Chondrocyte (in vitro differentiated cells): ENCODE measurements at regions not wholly inside any gene's neighbourhood (a gene's known extent, or its start where the extent isn't known, plus 50 kb on each side); places are given as distances from the start of the nearest gene placed in this dataset.
A peak's percentile ranks its signal among the peaks of the same experiment; 100 is the strongest.

Experiments used
- DNase-seq: peaks from one replicate; pipeline ENCODE4 v3.0.0; 2021; ENCODE audit warnings: mixed read lengths, low spot score
- H3K27ac Mint-ChIP-seq: one replicate; pipeline ENCODE4 v1.8.0; 2021; ENCODE audit warnings: mild to moderate bottlenecking, moderate library complexity, mixed read lengths; ENCODE audit not compliant: unreplicated experiment
- H3K27me3 Mint-ChIP-seq: 2 replicates; pipeline ENCODE4 v1.8.0; 2021; ENCODE audit warnings: low read depth, mixed read lengths
- H3K36me3 Mint-ChIP-seq: 2 replicates; pipeline ENCODE4 v1.8.0; 2021; ENCODE audit warnings: low read depth, mixed read lengths
- H3K4me1 Mint-ChIP-seq: 2 replicates; pipeline ENCODE4 v1.8.0; 2021; ENCODE audit warnings: low read depth, mild to moderate bottlenecking, mixed read lengths
- H3K4me3 Mint-ChIP-seq: one replicate; pipeline ENCODE4 v1.8.0; 2021; ENCODE audit warnings: mild to moderate bottlenecking, moderate library complexity, mixed read lengths; ENCODE audit not compliant: unreplicated experiment
- H3K9me3 Mint-ChIP-seq: 2 replicates; pipeline ENCODE4 v1.8.0; 2021; ENCODE audit warnings: low read depth, mixed read lengths
- TF ChIP-seq, protein P1 (sequence below): fragments of 200-600 bp; sonication (generic); IDR thresholded peaks from 2 replicates; pipeline ENCODE4 v1.5.0; 2021; ENCODE audit warnings: antibody characterized with exemption, mild to moderate bottlenecking, moderate library complexity

DNA sequence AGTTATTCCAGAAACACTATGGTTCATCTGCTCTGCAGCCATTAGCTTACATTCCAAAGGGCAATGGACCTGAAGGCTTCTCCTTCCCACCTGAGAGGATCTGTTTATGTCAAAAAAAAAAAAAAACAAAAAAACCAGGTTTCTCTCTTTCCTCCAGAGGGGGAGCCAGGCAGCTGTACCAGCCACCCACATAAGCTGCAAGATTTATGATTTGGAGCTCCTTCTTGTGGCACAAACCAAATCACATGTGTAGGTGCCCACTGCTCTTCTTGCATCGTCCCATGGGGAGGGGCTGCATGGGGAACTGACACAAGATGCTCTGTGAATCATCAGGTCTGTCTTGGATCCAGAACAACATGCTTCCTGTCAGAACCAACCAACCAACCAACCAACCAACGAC, 231.6 kb upstream of the IGFBP3 start:
- TF ChIP-seq, protein P1, sequence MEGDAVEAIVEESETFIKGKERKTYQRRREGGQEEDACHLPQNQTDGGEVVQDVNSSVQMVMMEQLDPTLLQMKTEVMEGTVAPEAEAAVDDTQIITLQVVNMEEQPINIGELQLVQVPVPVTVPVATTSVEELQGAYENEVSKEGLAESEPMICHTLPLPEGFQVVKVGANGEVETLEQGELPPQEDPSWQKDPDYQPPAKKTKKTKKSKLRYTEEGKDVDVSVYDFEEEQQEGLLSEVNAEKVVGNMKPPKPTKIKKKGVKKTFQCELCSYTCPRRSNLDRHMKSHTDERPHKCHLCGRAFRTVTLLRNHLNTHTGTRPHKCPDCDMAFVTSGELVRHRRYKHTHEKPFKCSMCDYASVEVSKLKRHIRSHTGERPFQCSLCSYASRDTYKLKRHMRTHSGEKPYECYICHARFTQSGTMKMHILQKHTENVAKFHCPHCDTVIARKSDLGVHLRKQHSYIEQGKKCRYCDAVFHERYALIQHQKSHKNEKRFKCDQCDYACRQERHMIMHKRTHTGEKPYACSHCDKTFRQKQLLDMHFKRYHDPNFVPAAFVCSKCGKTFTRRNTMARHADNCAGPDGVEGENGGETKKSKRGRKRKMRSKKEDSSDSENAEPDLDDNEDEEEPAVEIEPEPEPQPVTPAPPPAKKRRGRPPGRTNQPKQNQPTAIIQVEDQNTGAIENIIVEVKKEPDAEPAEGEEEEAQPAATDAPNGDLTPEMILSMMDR = peak; percentile 36
- H3K9me3 Mint-ChIP-seq = peaks cover 16% of the 10 kb centered on the region
- no peak overlapping the region for H3K4me3 Mint-ChIP-seq
- peaks cover 4% of the 10 kb centered on the region for H3K36me3 Mint-ChIP-seq
- no peak overlapping the region for H3K27ac Mint-ChIP-seq
- DNase-seq = no peak
- H3K4me1 Mint-ChIP-seq = peaks cover 44% of the 10 kb centered on the region
- no peaks in the 10 kb centered on the region for H3K27me3 Mint-ChIP-seq

DNA sequence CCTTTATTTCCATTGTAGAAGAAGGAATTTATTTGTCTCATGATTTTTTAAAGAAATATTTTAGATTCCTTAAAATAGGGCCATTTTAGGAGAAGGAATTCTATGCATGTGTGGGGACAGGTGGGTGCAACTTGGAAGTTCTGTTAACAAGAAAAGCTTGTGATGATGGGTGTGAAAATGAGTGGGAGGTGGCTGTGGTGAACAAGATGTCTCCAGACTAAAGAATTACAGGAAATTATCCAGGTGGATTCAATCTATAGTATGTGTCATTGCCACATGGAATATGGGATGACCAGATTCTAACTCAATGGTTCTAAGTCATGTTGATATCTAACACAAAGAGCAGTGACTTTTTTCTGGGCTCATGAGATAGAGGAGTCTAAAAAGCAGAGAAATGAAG, 229.6 kb upstream of the IGFBP3 start:
- H3K9me3 Mint-ChIP-seq = peaks cover 16% of the 10 kb centered on the region
- DNase-seq = no peak
- no peak overlapping the region for H3K4me3 Mint-ChIP-seq
- TF ChIP-seq, protein P1 = no peak
- peaks cover 4% of the 10 kb centered on the region for H3K36me3 Mint-ChIP-seq
- peaks cover 63% of the 10 kb centered on the region for H3K4me1 Mint-ChIP-seq
- H3K27me3 Mint-ChIP-seq = no peaks in the 10 kb centered on the region
- peak overlapping the region; percentile 25 for H3K27ac Mint-ChIP-seq

DNA sequence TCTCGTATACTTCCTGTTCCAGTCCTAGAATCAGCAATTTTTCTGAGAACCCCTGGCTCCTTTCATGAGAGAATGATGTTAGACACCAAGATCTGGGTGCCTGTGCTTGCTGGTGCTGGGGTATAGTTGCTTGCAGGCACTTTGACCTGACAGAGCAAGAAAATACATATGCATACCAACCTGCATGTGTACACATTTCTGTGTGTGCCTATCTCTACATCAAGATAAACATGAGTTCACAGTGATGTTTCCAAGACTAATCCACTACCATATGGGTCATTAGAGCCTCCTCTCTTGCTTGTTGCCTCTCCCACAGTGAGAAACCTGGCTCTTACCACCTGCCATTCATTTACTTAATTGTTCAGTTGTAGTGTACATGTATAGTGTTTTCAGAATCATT, 229.1 kb upstream of the IGFBP3 start:
- DNase-seq = no peak
- Mint-ChIP-seq H3K4me1 (peaks cover 68% of the 10 kb centered on the region), H3K4me3 (no peak overlapping the region), H3K27me3 (no peaks in the 10 kb centered on the region), H3K27ac (no peak overlapping the region), H3K9me3 (peaks cover 16% of the 10 kb centered on the region), H3K36me3 (peaks cover 4% of the 10 kb centered on the region)
- TF ChIP-seq, protein P1 = no peak

DNA sequence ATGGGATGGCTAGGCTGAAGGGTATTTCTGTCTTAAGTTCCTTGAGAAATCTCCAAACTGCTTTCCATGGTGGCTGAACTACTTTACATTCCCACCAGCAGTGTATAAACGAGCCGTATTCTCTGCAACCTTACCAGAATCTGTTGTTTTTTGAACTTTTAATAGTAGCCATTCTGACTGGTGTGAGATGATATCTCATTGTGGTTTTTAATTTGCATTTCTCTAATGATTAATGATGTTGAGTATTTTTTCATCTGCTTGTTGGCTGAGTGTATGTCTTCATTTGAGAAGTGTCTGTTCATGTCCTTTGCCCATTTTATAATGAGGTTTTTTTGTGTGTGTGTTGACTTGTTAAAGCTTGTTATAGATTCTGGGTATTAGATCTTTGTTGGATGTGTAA, 226.8 kb upstream of the IGFBP3 start:
- DNase-seq = no peak
- H3K9me3 Mint-ChIP-seq = peaks cover 28% of the 10 kb centered on the region
- no peak overlapping the region for H3K27ac Mint-ChIP-seq
- TF ChIP-seq, protein P1 = no peak
- no peak overlapping the region for H3K4me3 Mint-ChIP-seq
- peaks cover 4% of the 10 kb centered on the region for H3K36me3 Mint-ChIP-seq
- H3K27me3 Mint-ChIP-seq = no peaks in the 10 kb centered on the region
- peaks cover 76% of the 10 kb centered on the region for H3K4me1 Mint-ChIP-seq

DNA sequence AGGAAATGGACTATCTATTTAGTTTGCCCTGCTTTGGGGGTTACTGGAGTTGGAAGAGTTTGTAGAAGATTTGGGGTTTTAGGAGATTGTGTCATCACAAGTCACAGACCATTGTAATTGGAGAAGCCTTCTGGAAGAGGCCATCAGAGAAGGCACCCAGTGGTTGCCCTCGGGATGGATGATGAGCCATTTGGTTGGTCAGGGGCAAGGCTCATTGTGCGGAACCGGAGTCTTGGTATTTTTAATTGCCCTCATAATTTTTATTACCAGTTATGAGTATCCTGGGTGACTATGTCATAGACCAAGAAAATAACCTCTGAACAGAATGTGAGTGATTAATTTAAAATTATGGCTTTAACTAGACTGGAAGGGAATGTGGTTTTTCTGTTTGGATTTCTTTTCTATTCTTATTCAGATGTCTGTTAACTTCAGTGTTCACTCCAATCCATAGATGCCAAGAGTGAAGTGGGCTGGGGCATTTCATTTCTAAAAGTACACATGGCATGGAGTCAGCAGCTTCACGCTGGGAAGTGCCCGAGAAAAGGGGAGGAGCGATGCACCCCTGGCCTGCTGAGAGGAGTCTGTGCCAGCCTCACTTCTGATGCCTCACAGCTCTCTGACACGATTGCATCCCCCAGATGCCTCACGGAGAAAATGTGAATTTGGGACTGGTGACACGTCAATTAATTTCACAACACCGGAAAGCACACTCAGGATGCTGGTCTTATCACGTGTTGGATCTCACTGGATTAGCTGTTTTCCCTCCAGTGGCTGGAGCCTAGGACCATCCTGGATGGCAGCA, 225.6 kb upstream of the IGFBP3 start:
- Mint-ChIP-seq H3K27me3 (no peaks in the 10 kb centered on the region), H3K9me3 (peaks cover 28% of the 10 kb centered on the region), H3K4me3 (peak overlapping the region; percentile 1), H3K4me1 (peaks cover 65% of the 10 kb centered on the region), H3K36me3 (peaks cover 4% of the 10 kb centered on the region), H3K27ac (peak overlapping the region; percentile 83)
- no peak for DNase-seq
- TF ChIP-seq, protein P1 = no peak
